Tibial nerve (tissue), 4 donors: ENCODE measurements at regions not wholly inside any gene's neighbourhood (a gene's known extent, or its start where the extent isn't known, plus 50 kb on each side); places are given as distances from the start of the nearest gene placed in this dataset.

Experiments used
- DNase-seq, 2 donors: peaks; one replicate each; pipeline ENCODE4 v3.0.0-alpha.2; 2019; ENCODE audit warnings: low spot score in 2 of 2
- H3K27ac ChIP-seq, 4 donors: fragments of 200-600 bp; sonication (generic) in 3 of 4; one replicate each; pipeline ENCODE4 v1.5.1; 2017 to 2019; ENCODE audit warnings: mild to moderate bottlenecking in 1 of 4
- H3K27me3 ChIP-seq, 2 donors: fragments of 200-600 bp; sonication (generic) in 1 of 2; one replicate each; pipeline versions ENCODE4 v1.5.1 to v1.6.0; 2017 to 2019
- H3K36me3 ChIP-seq, 3 donors: fragments of 200-600 bp; sonication (generic); one replicate each; pipeline ENCODE4 v1.5.1; 2018 to 2019
- H3K4me1 ChIP-seq, 4 donors: fragments of 200-600 bp; sonication (generic) in 3 of 4; one replicate each; pipeline ENCODE4 v1.5.1; 2017 to 2019
- H3K4me3 ChIP-seq, 4 donors: fragments of 200-600 bp; sonication (generic) in 3 of 4; one replicate each; pipeline ENCODE4 v1.5.1; 2017 to 2019; ENCODE audit warnings: mild to moderate bottlenecking in 1 of 4, moderate library complexity in 1 of 4
- H3K9me3 ChIP-seq, 4 donors: fragments of 200-600 bp; sonication (generic) in 3 of 4; one replicate each; pipeline ENCODE4 v1.5.1; 2017 to 2019
- EP300 ChIP-seq, 2 donors: sonication (generic); formaldehyde crosslinking; IDR thresholded peaks; one replicate each; pipeline ENCODE4 v1.6.1; 2017; ENCODE audit warnings: antibody characterized with exemption in 2 of 2, mild to moderate bottlenecking in 1 of 2
- POLR2A ChIP-seq, 2 donors: fragments of 450-650 bp; IDR thresholded peaks; one replicate each; pipeline ENCODE4 v1.6.1; 2017; ENCODE audit warnings: antibody characterized with exemption in 2 of 2, mild to moderate bottlenecking in 2 of 2, moderate library complexity in 2 of 2
- WGBS, 2 donors: methylation state at CpG; one replicate each; pipeline ENCODE4 v1.1.5; 2018; 5-methylcytosine and 5-hydroxymethylcytosine counted together
- TF ChIP-seq, protein P1 (sequence below), 5 experiments: fragments of 200-600 bp in 3 of 5; fragments of 450-650 bp in 2 of 5; sonication (generic) in 3 of 5; IDR thresholded peaks; one replicate each; pipeline ENCODE4 v1.5.1; 2016 to 2019; ENCODE audit warnings: antibody characterized with exemption in 5 of 5, mild to moderate bottlenecking in 3 of 5, moderate library complexity in 2 of 5

DNA sequence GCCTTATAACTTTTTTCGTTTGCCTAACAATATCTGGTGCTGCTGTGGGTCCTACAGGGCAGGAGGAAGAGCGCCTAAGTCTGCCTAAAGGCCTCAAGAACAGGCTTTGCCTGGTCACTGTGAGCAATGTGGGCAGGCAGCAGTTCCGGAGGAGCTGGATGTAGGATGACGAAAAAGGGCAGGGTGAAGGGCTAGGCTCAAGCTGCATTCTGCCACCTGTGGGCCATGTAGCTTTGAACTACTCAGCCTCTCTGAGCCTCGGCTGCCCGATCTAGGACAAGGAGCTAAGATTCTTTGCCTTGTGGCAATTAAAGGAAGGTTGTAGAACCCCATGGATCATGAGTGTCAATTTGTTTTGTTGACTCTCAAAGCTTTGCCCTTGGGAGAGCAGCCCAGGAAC, 57.1 kb upstream of the MAMLD1 start:
- no peaks in the 10 kb centered on the region for H3K9me3 ChIP-seq
- 74 to 79% methylated on average over 4 to 6 of the region's 6 CpGs for WGBS, 2 donors
- H3K36me3 ChIP-seq: no peaks in the 10 kb centered on the region
- H3K27ac ChIP-seq: no peak overlapping the region
- DNase-seq: no peak
- H3K27me3 ChIP-seq: no peaks in the 10 kb centered on the region
- H3K4me1 ChIP-seq: no peaks in the 10 kb centered on the region
- TF ChIP-seq POLR2A (IDR thresholded peaks at IDR 0.05): no peak
- TF ChIP-seq, protein P1, sequence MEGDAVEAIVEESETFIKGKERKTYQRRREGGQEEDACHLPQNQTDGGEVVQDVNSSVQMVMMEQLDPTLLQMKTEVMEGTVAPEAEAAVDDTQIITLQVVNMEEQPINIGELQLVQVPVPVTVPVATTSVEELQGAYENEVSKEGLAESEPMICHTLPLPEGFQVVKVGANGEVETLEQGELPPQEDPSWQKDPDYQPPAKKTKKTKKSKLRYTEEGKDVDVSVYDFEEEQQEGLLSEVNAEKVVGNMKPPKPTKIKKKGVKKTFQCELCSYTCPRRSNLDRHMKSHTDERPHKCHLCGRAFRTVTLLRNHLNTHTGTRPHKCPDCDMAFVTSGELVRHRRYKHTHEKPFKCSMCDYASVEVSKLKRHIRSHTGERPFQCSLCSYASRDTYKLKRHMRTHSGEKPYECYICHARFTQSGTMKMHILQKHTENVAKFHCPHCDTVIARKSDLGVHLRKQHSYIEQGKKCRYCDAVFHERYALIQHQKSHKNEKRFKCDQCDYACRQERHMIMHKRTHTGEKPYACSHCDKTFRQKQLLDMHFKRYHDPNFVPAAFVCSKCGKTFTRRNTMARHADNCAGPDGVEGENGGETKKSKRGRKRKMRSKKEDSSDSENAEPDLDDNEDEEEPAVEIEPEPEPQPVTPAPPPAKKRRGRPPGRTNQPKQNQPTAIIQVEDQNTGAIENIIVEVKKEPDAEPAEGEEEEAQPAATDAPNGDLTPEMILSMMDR (IDR thresholded peaks at IDR 0.05): no peak
- no peak for TF ChIP-seq EP300 (IDR thresholded peaks at IDR 0.05)
- no peak overlapping the region for H3K4me3 ChIP-seq

DNA sequence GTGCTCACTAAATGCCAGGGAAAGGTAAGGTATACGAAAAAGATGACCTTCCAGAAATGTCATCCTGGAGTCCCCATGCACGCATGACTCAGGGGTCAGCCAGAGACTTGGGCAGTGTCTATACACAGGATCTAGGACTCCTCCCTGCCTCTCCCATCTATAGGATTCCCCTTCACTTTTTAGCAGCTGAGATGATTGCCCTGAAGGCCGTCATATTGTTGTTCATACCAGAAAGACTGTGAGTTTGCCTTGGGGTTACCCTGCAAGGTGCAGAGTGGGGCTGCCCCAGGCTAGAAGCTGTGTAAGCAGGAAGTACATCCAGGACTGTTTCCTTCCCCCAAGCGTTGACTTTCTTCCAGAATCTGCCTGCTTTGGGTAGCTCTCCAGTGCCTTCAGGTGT, 55.1 kb upstream of the MAMLD1 start:
- Histone ChIP-seq H3K4me1 (no peaks in the 10 kb centered on the region), H3K4me3 (no peak overlapping the region), H3K27me3 (no peaks in the 10 kb centered on the region), H3K9me3 (no peaks in the 10 kb centered on the region), H3K27ac (no peak overlapping the region), H3K36me3 (no peaks in the 10 kb centered on the region)
- 75 to 76% methylated on average over 2 to 4 of the region's 4 CpGs for WGBS, 2 donors
- TF ChIP-seq POLR2A (IDR thresholded peaks at IDR 0.05) (no peak), EP300 (IDR thresholded peaks at IDR 0.05) (no peak)
- no peak for DNase-seq

DNA sequence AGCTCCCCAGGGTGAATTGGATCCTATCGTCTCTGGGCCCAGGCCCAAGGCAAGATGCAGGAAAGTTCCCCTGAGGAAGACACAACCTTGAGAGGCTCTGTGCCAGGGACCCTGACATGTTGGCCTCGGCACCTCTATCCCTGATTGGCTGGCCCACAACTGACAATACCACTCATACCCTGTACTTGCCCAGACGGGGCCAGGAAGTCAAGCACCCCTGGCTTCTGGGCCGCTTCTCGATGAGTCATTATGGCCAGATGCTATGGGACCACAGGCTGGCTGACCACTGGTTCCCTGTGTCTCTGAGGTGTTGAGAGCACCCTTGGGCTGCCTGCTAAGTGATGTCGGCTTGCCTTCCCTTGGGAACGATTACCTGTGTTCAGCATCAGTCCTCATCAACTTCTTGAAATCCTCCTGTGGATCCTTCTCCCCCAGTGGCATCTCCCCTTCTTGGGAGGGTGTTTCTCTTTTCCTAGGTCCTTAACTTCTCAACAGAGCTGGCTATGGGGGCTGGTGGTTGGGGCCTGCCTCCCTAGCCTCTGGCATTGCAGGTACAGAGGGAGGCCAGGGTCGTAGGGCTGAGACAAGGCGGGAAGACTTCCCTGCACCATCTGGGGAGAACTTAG, 54.5 kb upstream of the MAMLD1 start:
- H3K27me3 ChIP-seq: no peaks in the 10 kb centered on the region
- H3K4me3 ChIP-seq: no peak overlapping the region
- H3K27ac ChIP-seq: no peak overlapping the region
- TF ChIP-seq EP300 (IDR thresholded peaks at IDR 0.05) (no peak), POLR2A (IDR thresholded peaks at IDR 0.05) (no peak)
- TF ChIP-seq, protein P1 (IDR thresholded peaks at IDR 0.05): no peak
- H3K4me1 ChIP-seq: no peaks in the 10 kb centered on the region
- WGBS, 2 donors: 79 to 82% methylated on average over 5 to 8 of the region's 9 CpGs
- no peaks in the 10 kb centered on the region for H3K9me3 ChIP-seq
- no peaks in the 10 kb centered on the region for H3K36me3 ChIP-seq
- DNase-seq: no peak

DNA sequence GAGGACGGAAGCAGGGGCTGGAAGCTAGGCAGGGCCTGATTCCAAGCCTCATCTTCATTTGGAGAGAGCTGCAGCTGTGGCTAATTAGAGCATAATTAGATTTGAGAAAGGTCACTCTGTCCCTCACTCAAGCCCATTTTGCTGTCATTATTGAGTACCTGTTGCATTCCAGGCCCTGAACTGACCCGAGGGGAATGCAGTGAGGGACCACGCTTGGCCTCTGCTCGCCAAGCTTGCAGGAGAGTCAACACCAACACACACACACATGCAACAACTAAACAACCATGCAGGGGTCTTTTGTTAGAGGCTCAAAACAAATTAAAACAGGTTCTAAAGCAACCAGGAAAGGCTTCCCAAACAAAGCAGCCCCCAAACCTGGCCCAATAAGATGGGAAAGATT, 52.7 kb upstream of the MAMLD1 start:
- TF ChIP-seq POLR2A (IDR thresholded peaks at IDR 0.05) (no peak), EP300 (IDR thresholded peaks at IDR 0.05) (no peak)
- TF ChIP-seq, protein P1 (IDR thresholded peaks at IDR 0.05): no peak
- no peak for DNase-seq
- Histone ChIP-seq H3K36me3 (no peaks in the 10 kb centered on the region), H3K27ac (no peak overlapping the region), H3K4me3 (no peak overlapping the region), H3K9me3 (no peaks in the 10 kb centered on the region), H3K4me1 (no peaks in the 10 kb centered on the region), H3K27me3 (no peaks in the 10 kb centered on the region)
- WGBS, 2 donors: 82 to 87% methylated on average over 4 of the region's 4 CpGs

DNA sequence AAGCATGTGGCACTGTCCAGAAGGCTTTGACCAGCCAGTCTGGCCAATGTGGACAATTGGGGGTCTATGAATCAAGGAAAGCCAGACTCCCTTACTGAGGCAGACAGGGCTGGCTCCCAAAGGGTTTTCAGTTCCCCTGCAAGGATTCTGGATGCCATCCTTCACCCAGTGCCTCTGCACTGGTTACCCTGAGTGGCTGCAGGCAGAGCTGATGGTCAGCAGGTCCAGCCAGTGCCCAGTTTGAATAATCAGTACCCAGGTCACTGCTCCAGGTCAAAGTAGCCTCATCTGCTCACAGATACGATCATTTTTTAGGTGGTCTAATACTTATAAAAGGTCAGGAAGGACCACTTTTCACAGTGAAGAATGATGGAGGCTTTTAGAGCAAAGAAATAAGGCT, 52.2 kb upstream of the MAMLD1 start:
- no peaks in the 10 kb centered on the region for H3K4me1 ChIP-seq
- WGBS, 2 donors: 100% methylated on average over 1 of the region's 1 CpG
- TF ChIP-seq EP300 (IDR thresholded peaks at IDR 0.05): no peak
- TF ChIP-seq, protein P1 (IDR thresholded peaks at IDR 0.05): no peak
- TF ChIP-seq POLR2A (IDR thresholded peaks at IDR 0.05): no peak
- no peaks in the 10 kb centered on the region for H3K36me3 ChIP-seq
- DNase-seq: no peak
- no peak overlapping the region for H3K27ac ChIP-seq
- H3K27me3 ChIP-seq: no peaks in the 10 kb centered on the region
- H3K9me3 ChIP-seq: no peaks in the 10 kb centered on the region
- no peak overlapping the region for H3K4me3 ChIP-seq

DNA sequence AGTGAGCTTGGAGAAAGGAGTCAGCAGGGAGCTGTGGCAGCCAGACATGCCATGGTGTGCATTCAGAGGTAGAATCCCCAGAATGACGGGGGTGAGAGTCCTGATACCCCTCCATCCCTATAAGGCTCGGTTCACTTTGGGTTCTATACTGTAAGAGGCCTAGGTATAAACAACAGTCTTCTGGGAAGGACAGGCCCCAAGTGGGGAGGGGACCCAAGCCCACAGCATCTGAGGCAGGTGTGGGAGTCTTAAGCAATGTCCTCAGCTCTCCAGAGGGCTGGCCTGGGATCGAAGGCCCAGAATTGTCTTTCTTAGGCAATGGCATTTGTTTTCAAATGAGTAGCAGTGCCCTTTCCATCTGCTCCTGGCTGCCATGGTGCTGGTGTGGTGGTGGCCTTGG, 50.2 kb upstream of the MAMLD1 start:
- DNase-seq: no peak
- Histone ChIP-seq H3K4me1 (peaks cover 0 to 4% (median 0%) of the 10 kb centered on the region in 4 donors), H3K9me3 (no peaks in the 10 kb centered on the region), H3K27me3 (no peaks in the 10 kb centered on the region), H3K27ac (no peak overlapping the region), H3K4me3 (no peak overlapping the region), H3K36me3 (no peaks in the 10 kb centered on the region)
- TF ChIP-seq, protein P1 (IDR thresholded peaks at IDR 0.05): no peak
- TF ChIP-seq POLR2A (IDR thresholded peaks at IDR 0.05) (no peak), EP300 (IDR thresholded peaks at IDR 0.05) (no peak)
- WGBS, 2 donors: 54% methylated on average over 3 of the region's 3 CpGs
